ENCODE measurements at regions not wholly inside any gene's neighbourhood (a gene's known extent, or its start where the extent isn't known, plus 50 kb on each side); places are given as distances from the start of the nearest gene placed in this dataset.

- TF ChIP-seq ZFP3 (CRISPR knock-in tag; IDR thresholded peaks at IDR 0.05): no peak
- TF ChIP-seq ZFP30 (CRISPR knock-in tag; IDR thresholded peaks at IDR 0.05): no peak
- TF ChIP-seq OSR1 (CRISPR knock-in tag; IDR thresholded peaks at IDR 0.05): no peak
- no peak for TF ChIP-seq POU6F1 (CRISPR knock-in tag; IDR thresholded peaks at IDR 0.05; ENCODE audit: borderline replicate concordance, low read depth)
- no peak for TF ChIP-seq TOX (CRISPR knock-in tag; IDR thresholded peaks at IDR 0.05; ENCODE audit: borderline replicate concordance)
- no peak for TF ChIP-seq ZNF565 (CRISPR knock-in tag; conservative IDR thresholded peaks at IDR 0.05; ENCODE audit: low read depth)
- peak; percentile 13; the same call in 1 of the 2 replicates for TF ChIP-seq ISL1 (CRISPR knock-in tag; IDR thresholded peaks at IDR 0.05)
- no peak for TF ChIP-seq ZNF8 (CRISPR knock-in tag; IDR thresholded peaks at IDR 0.05)
- no peak for TF ChIP-seq GLIS3 (CRISPR knock-in tag; IDR thresholded peaks at IDR 0.05)
These were observed 440.1 kb upstream of the DDI1 start for GRCh38 chr11:103596315-103596714.

GRCh38 chr11:103601225-103601846 lies 435.1 kb upstream of the DDI1 start:
- peak; percentile 97 for ATAC-seq
- no peak for TF ChIP-seq TCF4 (CRISPR knock-in tag; IDR thresholded peaks at IDR 0.05; ENCODE audit: borderline replicate concordance)
- TF ChIP-seq ISL1 (CRISPR knock-in tag; IDR thresholded peaks at IDR 0.05): no peak
- TF ChIP-seq ZC3H10 (CRISPR knock-in tag; IDR thresholded peaks at IDR 0.05): no peak
- TF ChIP-seq ZNF565 (CRISPR knock-in tag; conservative IDR thresholded peaks at IDR 0.05; ENCODE audit: low read depth): no peak
- no peak for TF ChIP-seq ZNF70 (CRISPR knock-in tag; IDR thresholded peaks at IDR 0.05)
- TF ChIP-seq TSHZ2 (CRISPR knock-in tag; IDR thresholded peaks at IDR 0.05): no peak
- TF ChIP-seq ZFP3 (CRISPR knock-in tag; IDR thresholded peaks at IDR 0.05): no peak
- TF ChIP-seq TOX (CRISPR knock-in tag; IDR thresholded peaks at IDR 0.05; ENCODE audit: borderline replicate concordance): no peak
- no peak for TF ChIP-seq SNAI2 (CRISPR knock-in tag; IDR thresholded peaks at IDR 0.05)
- TF ChIP-seq CSDC2 (CRISPR knock-in tag; IDR thresholded peaks at IDR 0.05): no peak
- TF ChIP-seq BACH2 (CRISPR knock-in tag; IDR thresholded peaks at IDR 0.05; ENCODE audit: borderline replicate concordance): no peak
- TF ChIP-seq GLIS3 (CRISPR knock-in tag; IDR thresholded peaks at IDR 0.05): no peak
- no peak for TF ChIP-seq RARB (CRISPR knock-in tag; IDR thresholded peaks at IDR 0.05)
- TF ChIP-seq CSRNP3 (CRISPR knock-in tag; IDR thresholded peaks at IDR 0.05): no peak
- TF ChIP-seq POU6F1 (CRISPR knock-in tag; IDR thresholded peaks at IDR 0.05; ENCODE audit: borderline replicate concordance, low read depth): no peak
- no peak for TF ChIP-seq OSR1 (CRISPR knock-in tag; IDR thresholded peaks at IDR 0.05)
- no peak for TF ChIP-seq ZNF8 (CRISPR knock-in tag; IDR thresholded peaks at IDR 0.05)
- TF ChIP-seq PPARA (CRISPR knock-in tag; IDR thresholded peaks at IDR 0.05; ENCODE audit: borderline replicate concordance): no peak
- no peak for TF ChIP-seq CREB5 (CRISPR knock-in tag; IDR thresholded peaks at IDR 0.05; ENCODE audit: low read depth)

More at GRCh38 chr11:103596315-103596714, 440.1 kb upstream of the DDI1 start:
- ATAC-seq: no peak

- ATAC-seq: no peak
- TF ChIP-seq POU6F1 (CRISPR knock-in tag; IDR thresholded peaks at IDR 0.05; ENCODE audit: borderline replicate concordance, low read depth) (no peak), BACH2 (CRISPR knock-in tag; IDR thresholded peaks at IDR 0.05; ENCODE audit: borderline replicate concordance) (no peak), CSDC2 (CRISPR knock-in tag; IDR thresholded peaks at IDR 0.05) (no peak), SNAI2 (CRISPR knock-in tag; IDR thresholded peaks at IDR 0.05) (no peak), GLIS3 (CRISPR knock-in tag; IDR thresholded peaks at IDR 0.05) (no peak), ZNF8 (CRISPR knock-in tag; IDR thresholded peaks at IDR 0.05) (no peak), ZFP30 (CRISPR knock-in tag; IDR thresholded peaks at IDR 0.05) (no peak), OSR1 (CRISPR knock-in tag; IDR thresholded peaks at IDR 0.05) (no peak), ZNF565 (CRISPR knock-in tag; conservative IDR thresholded peaks at IDR 0.05; ENCODE audit: low read depth) (no peak), TSHZ2 (CRISPR knock-in tag; IDR thresholded peaks at IDR 0.05) (no peak), CSRNP3 (CRISPR knock-in tag; IDR thresholded peaks at IDR 0.05) (no peak)
These were observed 433.6 kb upstream of the DDI1 start for GRCh38 chr11:103602840-103603239.
